H1 (cell line): ENCODE measurements at regions not wholly inside any gene's neighbourhood (a gene's known extent, or its start where the extent isn't known, plus 50 kb on each side); places are given as distances from the start of the nearest gene placed in this dataset.

Experiments used
- CHD1 ChIP-seq: IDR thresholded peaks from 2 replicates; pipeline ENCODE4 v1.6.1; 2012; ENCODE audit warnings: low read depth, low read length, improper control_type of control experiment
- SAP30 ChIP-seq: fragments of 300-600 bp; sonication (generic); IDR thresholded peaks from 2 replicates; pipeline ENCODE4 v1.7.1; 2012; ENCODE audit warnings: low read length, moderate library complexity, mild to moderate bottlenecking, inconsistent platforms; ENCODE audit not compliant: insufficient read depth, insufficient replicate concordance
- SP2 ChIP-seq: IDR thresholded peaks from 2 replicates; pipeline ENCODE4 v1.6.1; 2012; ENCODE audit warnings: mild to moderate bottlenecking, low read length, inconsistent platforms
- TF ChIP-seq, protein P1 (sequence below): fragments of 300-600 bp; sonication (generic); IDR thresholded peaks from 2 replicates; pipeline ENCODE4 v1.7.1; 2012; ENCODE audit warnings: low read length, moderate library complexity, mild to moderate bottlenecking, inconsistent platforms; ENCODE audit not compliant: insufficient replicate concordance

GRCh38 chr5:128749136-128749898 is 211.3 kb upstream of the FBN2 start (continued):
- TF ChIP-seq, protein P1, sequence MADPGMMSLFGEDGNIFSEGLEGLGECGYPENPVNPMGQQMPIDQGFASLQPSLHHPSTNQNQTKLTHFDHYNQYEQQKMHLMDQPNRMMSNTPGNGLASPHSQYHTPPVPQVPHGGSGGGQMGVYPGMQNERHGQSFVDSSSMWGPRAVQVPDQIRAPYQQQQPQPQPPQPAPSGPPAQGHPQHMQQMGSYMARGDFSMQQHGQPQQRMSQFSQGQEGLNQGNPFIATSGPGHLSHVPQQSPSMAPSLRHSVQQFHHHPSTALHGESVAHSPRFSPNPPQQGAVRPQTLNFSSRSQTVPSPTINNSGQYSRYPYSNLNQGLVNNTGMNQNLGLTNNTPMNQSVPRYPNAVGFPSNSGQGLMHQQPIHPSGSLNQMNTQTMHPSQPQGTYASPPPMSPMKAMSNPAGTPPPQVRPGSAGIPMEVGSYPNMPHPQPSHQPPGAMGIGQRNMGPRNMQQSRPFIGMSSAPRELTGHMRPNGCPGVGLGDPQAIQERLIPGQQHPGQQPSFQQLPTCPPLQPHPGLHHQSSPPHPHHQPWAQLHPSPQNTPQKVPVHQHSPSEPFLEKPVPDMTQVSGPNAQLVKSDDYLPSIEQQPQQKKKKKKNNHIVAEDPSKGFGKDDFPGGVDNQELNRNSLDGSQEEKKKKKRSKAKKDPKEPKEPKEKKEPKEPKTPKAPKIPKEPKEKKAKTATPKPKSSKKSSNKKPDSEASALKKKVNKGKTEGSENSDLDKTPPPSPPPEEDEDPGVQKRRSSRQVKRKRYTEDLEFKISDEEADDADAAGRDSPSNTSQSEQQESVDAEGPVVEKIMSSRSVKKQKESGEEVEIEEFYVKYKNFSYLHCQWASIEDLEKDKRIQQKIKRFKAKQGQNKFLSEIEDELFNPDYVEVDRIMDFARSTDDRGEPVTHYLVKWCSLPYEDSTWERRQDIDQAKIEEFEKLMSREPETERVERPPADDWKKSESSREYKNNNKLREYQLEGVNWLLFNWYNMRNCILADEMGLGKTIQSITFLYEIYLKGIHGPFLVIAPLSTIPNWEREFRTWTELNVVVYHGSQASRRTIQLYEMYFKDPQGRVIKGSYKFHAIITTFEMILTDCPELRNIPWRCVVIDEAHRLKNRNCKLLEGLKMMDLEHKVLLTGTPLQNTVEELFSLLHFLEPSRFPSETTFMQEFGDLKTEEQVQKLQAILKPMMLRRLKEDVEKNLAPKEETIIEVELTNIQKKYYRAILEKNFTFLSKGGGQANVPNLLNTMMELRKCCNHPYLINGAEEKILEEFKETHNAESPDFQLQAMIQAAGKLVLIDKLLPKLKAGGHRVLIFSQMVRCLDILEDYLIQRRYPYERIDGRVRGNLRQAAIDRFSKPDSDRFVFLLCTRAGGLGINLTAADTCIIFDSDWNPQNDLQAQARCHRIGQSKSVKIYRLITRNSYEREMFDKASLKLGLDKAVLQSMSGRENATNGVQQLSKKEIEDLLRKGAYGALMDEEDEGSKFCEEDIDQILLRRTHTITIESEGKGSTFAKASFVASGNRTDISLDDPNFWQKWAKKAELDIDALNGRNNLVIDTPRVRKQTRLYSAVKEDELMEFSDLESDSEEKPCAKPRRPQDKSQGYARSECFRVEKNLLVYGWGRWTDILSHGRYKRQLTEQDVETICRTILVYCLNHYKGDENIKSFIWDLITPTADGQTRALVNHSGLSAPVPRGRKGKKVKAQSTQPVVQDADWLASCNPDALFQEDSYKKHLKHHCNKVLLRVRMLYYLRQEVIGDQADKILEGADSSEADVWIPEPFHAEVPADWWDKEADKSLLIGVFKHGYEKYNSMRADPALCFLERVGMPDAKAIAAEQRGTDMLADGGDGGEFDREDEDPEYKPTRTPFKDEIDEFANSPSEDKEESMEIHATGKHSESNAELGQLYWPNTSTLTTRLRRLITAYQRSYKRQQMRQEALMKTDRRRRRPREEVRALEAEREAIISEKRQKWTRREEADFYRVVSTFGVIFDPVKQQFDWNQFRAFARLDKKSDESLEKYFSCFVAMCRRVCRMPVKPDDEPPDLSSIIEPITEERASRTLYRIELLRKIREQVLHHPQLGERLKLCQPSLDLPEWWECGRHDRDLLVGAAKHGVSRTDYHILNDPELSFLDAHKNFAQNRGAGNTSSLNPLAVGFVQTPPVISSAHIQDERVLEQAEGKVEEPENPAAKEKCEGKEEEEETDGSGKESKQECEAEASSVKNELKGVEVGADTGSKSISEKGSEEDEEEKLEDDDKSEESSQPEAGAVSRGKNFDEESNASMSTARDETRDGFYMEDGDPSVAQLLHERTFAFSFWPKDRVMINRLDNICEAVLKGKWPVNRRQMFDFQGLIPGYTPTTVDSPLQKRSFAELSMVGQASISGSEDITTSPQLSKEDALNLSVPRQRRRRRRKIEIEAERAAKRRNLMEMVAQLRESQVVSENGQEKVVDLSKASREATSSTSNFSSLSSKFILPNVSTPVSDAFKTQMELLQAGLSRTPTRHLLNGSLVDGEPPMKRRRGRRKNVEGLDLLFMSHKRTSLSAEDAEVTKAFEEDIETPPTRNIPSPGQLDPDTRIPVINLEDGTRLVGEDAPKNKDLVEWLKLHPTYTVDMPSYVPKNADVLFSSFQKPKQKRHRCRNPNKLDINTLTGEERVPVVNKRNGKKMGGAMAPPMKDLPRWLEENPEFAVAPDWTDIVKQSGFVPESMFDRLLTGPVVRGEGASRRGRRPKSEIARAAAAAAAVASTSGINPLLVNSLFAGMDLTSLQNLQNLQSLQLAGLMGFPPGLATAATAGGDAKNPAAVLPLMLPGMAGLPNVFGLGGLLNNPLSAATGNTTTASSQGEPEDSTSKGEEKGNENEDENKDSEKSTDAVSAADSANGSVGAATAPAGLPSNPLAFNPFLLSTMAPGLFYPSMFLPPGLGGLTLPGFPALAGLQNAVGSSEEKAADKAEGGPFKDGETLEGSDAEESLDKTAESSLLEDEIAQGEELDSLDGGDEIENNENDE, result no peak
- no peak for TF ChIP-seq CHD1
- TF ChIP-seq SP2, result no peak
- no peak for TF ChIP-seq SAP30
